NOMO-1 (cell line): ENCODE measurements at regions not wholly inside any gene's neighbourhood (a gene's known extent, or its start where the extent isn't known, plus 50 kb on each side); places are given as distances from the start of the nearest gene placed in this dataset.
"Not testable (repeated sequence)": the region's sequence is repeated elsewhere in the genome, so short reads cannot be mapped to it uniquely, and the experiment has no call there.

ENCODE experiments used
- DNase-seq, 2 experiments: peaks; one replicate each; lab custom pipeline; 2025; ENCODE audit not compliant: unreplicated experiment in 2 of 2; lab: John Stamatoyannopoulos, UW

DNA sequence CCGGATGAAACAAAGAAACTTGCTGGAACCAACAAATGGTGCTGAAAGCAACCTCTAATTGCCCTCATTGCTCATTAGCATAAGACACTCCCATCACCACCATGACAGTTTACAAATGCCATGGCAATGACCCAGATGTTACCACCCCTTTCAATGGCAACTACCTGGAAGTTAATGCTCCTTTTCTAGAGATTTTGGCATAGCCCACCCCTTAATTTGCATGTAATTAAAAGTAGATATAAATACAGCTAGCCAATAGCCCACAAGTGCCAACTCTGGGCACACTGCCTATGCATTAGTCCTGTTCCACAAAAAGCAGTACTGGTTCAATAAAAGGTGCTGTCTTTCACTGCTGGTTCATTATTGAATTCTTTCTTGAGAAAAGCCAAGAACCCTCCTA is 410.3 kb upstream of the PPP1R2C start:
- DNase-seq, result no peak

DNA sequence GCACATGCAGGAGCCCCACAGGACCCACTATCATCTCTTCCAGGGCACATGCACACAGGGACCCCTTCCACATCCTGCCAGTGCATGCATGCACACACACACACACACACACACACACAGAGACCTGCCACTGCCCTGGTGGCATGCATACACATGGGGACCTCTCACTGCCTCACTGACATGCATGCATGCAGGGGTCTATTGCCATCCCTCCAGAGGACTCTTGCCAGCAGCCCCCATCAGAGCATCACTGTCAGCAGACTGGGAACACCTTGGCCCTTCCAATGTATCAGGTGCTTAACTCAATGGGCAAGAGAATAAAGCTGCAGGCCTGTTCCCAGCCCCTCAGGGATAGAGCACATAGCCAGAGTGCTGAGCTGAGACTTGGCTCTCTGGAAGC is 433.6 kb upstream of the PPP1R2C start:
- DNase-seq, result no peak

DNA sequence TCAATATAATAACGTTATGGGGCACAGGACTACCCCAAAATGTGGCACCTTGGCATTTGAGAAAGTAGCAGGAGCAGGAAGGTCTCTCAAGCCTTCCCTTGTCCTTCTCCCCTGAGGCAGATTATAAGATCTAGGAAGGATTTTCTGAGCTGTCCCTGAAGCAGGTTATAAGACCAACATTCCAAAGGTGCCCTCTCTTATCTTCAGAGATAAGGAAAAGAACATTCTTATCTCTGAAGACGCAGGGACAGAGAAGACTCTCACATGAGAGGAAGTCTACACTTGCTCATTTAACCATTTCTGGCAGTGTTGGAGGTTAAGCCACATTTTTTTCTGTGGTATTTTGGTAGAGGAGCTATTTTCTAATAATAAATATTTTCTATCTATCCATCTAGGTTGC is 437.9 kb upstream of the MAOA start:
- DNase-seq, result no peak

DNA sequence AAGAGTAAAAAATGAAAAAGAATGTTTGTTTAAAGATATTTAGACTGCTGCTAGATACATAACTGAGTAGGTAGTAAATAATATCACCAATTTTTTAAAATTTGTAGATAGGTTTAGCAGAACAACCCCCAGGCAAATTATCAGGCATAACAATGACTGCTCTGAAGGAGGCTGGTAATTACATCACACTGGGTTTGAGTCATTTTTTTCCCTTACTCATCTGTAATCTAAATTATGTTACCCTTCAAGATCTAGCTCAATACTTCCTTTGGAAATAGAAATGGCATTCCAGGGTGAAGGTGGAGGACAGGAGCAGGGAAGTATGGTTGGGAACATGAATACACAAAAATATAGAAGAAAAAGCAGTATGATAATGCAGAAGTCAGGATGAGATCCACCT is 431.6 kb upstream of the MAOA start:
- no peak for DNase-seq

DNA sequence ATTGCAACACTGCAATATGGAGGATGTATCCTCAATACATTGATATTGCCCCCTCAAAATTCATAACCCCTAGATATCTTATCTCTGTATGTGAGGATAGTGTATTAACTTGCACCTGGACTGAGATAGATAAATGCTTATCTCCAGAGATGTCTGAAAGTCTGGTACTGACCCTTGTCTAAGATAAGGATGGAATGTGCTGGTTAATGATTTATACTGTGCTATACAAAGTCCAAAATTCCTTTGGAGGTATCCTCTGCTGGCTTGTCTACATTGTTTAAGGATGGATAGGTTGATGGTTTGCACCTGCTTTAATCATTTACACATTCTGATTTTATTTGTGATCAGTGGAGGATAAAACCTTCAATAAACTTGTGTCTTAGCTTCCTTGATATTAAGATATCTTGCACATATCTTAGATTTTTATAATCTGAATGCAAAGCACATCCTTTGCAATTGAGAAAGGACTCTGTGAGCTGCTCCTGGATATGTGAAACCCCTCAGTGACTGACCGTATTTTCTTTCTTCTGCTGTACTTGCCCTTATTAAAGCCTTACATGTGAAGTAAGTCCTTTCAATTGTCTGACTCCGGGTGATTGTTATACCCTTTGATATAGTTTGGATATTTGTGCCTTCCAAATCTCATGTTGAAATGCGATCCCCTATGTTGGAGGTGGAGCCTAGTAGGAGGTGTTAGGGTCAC is 430.3 kb upstream of the MAOA start:
- DNase-seq, result no peak

DNA sequence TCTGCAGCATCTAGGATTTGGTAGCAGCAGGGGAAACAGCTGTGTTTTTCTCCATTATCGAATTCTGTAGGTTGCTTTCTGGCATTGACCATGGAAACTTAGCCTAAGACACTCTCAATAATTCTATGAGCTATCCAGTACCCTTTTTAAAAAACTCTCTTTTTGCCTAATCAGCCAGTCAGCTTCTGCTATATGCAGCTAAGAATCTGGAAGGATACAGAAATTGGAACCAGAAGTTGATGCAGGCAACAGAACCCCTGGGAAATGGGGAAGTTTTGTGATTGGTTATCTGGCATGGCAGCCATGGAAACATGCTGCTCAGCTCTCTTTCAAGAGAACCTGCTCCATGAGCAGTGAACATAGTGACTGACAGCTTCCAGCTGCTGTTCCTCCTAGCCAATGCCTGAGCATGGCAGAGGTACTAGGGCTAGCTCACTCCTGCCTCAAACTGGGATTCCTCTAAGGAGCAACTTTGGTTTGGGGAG is 417.6 kb upstream of the MAOA start:
- no peak for DNase-seq

DNA sequence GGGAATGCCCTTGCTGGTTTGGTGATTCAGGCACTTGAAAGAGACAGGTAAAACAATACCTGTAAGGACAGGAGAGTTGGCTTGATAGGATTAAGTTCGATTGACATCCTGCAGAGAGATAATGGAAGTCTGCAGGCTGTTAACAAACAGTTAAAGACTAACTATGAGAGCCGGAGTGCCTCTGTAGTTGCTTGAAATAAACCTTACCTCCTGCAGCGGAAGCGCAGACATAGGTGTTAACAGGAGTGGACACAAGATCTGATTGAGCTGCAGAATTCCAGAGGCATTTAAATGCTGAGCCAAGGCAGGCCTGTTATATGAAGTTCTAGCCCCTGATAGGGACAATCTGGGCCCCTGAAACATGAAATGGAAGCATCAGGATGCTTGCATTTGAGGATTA is 416.7 kb upstream of the MAOA start:
- no peak for DNase-seq

DNA sequence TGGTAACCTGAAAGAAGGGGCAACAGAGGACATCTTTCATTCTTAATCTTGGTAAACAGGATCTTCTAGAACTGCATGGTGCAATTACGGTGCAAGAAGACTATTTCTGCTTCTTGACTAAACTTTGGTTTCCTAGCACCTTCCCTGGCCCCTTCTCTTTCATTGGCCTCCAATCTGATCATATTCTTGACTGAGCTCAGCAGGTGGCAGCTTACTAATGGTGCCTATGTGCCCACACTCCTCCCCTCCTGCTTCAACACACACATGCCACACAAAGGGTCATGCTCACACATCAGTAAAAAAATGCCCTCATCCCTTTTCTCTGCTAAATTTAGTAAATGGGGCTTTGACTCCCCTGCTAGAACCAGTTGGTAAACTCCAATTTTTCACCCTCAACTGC is 400.5 kb upstream of the MAOA start:
- DNase-seq, result no peak

DNA sequence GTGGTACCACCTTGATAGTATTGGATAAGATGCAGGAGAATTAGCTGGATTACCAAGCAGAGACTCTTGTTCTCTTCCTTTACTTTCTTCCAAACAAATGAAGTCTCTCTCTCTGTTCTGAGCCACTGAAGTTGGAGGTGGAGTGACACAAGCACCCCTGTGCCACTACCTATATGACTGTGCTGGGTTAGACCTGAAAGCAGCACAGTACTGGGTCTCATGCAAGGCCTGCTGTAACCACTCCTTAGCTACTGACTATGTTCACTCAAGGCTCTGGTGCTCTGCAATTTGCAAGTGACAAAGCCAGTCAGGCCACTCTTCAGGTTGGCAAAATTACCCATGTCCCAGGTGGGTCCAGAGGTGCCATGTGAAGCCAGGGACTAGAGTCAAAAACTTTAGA is 389.6 kb upstream of the MAOA start:
- no peak for DNase-seq

DNA sequence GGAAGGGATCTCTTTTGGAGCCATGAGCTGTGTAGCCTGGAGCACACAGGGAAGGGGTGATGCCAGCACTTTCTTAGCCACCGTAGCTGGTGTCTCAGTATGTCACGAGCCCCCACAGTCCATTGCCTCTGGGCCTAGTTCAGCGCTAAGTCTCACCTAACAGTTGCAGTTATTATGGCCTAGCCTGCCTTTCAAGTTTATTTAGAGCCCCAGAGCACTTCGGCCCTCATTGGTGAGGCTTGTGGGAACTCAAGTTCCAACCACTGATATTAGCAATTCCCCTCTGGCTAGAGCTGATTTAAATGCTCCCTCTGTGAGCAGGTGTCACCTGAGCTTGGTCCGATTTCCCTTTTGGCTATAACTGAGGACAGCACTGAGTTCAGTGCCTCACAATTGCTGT is 388.4 kb upstream of the MAOA start:
- no peak for DNase-seq

DNA sequence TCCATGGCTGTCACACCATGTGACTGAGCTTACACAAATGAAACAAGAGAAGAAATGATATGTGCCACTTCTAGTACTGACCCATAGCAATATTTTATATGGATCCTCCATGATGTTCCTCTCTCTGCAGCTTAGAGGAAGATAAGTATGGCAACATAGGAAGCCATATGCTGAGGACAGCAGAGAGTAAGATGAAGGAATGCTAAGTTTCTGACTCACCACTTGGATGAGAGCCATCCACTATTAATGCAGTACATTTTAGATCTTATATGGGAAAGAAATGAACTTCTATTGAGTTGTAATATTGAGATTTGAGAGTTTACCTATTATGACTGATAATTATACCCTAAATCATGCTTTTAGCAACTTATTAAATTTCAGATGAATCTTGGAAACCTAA is 386.9 kb upstream of the MAOA start:
- no peak for DNase-seq

DNA sequence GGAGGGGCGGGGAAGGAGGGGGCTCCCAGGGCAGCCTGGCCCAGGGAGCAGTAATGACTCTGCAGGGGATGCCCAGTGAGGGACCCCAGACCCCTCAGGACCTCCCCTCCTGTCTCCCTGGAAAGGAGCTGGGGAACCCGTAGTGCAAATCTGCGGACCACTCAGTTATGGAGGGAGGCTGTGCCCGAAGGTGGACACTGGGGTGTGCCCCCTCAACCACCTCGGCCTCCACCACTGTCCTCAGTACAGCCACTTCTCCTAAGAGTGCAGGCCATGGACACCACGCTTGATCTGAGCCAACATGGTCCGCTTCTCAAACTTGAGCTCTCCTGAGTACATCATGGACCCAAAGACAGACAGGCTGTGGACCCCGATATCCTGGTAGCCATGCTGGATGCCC is 378.2 kb upstream of the MAOA start:
- no peak for DNase-seq

DNA sequence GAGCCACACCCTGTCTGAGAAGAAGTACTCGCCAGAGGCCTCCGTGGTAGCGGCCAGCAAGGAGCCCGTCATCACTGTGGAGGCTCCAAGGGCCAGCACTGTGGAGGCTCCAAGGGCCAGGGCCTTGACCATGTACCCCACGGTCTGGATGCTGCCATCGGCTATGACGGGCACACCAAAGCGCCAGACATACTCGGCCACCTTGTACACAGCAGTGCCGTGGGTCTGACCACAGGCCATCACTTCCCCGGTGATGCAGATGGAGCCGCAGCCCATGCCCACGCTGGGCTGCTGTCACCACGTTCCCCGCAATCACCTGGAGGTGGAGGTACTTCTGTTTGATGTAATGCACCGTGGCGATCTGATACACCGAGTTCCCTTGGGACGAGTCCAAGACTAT is 377.7 kb upstream of the MAOA start:
- no peak for DNase-seq

DNA sequence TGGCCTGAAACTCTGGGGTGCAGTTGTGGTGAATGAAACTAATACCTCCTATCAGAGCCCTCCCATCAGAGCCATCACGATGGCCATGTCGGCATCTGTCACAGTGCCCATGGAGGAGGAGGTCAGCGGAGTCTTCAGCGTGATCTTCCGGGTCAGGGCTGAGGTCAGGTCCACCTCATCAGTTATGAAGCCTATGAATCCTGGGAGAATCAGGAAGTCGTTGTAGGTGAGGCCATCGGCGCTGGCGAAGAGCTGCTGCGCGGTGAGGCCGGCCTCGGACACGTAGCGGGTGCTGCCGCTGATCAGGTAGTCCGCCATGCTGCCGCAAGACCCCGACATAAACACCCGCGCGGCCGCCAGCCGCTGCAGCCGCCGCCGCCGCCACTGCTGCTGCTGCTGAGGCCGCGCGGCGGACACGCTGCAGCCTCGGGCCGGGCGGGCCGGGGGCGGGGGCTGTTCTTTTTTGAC is 376.7 kb upstream of the MAOA start:
- no peak for DNase-seq

DNA sequence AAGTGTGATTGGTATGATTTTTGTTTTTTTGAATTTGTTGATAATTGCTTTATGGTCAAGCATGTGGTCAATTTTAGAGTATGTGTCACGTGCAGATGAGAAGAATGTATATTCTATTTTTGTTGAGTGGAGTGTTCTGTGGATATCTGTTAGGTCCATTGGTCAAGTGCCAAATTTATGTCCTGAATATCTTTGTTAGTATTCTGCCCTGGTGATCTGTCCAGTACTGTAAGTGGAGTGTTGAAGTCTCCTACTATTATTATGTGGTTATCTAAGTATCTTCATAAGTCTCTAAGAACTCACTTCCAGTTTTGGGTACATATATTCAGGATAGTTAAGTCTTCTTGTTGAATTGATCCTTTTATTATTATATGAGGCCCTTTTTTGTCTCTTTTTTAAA is 372.9 kb upstream of the MAOA start:
- DNase-seq, result no peak

DNA sequence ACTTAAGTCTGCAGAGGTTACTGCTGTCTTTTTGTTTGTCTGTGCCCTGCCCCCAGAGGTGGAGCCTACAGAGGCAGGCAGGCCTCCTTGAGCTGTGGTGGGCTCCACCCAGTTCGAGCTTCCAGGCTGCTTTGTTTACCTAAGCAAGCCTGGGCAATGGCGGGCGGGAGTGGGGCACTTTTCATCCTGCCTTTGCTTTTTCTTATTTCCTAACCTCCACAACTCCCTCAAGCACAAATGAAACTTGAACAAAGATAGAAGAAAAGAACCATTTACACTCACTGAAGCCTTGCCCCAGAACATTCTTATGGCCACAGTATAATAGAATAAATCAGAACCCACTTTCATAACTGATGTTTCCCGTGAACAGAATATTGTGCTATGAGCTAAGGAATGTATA is 344.5 kb upstream of the MAOA start:
- DNase-seq, result not testable (repeated sequence)

DNA sequence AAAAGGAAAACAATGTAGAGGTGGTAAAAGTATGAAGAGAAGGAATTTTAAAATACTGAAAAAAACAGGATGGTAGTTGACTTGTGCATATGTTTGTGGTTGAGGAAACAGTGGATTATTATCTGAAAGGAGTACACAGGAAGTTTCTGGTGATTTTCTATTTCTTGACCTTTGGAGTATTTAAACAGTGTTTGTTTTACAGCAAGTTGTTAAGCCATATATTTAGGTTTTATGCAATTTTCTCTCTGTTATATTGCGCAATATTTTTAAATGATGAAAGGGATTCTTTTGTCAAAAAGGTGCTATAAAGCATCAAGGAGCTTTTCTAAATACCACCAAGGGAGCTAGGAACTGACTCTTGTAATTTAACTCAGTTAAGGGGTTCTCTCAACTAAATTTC is 343.1 kb upstream of the MAOA start:
- no peak for DNase-seq

DNA sequence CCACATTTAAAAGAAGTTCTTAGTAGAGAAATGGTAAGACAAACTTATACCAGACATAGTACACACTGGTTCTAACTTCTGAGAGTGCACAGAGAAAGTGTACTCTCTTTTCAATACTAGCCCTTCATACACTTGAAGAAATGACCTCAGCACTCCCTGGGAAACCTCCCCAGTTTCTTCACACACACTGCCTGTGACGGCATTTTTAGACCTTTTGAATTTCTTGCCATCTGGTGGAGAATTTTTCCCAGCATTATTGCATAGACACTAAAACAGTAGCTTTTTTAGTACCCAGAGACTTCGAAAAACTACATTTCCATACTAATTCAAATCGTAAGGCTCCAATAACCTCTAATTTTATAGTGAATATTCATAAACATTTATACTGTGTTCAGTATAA is 341.6 kb upstream of the MAOA start:
- no peak for DNase-seq

DNA sequence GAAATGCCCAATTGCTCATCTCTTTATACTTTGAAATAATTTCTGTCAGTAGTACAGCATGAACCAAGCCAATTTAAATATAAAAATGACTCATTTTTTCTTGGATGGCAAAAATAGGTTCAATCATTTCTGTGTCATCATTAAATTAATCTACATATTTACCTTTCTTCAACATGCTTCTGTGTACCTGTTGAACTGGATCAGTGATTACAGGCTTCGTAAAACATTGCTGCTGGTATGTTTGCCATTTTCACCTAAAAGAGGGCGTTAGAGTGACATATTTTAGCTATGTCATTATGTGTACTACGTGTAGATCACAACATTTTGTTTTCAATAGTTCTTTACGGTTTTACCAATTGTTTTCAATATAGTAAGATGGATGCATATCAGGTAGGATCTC is 340.5 kb upstream of the MAOA start:
- no peak for DNase-seq

DNA sequence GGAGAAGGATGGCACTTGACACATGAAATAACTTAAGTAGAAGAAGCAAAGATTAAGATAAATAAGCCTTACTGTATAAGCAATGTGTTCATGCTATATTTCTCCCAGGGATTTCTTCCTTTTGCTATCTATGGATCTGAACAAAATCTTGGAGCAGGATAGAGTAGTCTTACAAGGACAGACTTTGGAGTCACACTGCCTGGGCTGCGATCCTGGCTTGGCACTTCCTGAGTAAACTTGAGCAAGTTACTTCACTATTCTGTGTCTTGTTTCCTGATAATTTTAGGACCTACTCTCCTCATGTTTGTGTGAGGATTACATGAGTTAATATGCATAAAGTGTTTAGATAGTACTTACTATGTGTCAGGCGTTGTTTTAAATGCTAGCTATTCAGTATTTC is 340.0 kb upstream of the MAOA start:
- no peak for DNase-seq

DNA sequence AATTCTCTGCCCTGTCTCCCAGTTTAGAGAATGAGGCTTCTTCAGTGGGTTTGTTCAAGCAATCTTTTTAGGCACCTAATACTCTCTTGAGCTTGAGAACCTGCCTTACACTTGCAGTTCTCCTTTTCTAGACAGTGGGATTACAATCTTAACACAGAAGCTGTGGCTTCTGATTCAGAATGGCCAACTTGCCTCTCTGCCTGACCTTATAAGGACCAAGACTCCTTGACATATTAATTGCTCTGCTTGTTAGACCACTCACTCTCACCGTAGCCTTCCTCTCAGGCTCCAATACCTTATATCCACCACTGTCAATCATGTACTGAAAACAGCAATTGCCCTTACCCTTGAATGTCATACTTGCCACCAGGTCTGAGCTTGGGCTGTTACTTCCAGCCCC is 338.7 kb upstream of the MAOA start:
- no peak for DNase-seq

DNA sequence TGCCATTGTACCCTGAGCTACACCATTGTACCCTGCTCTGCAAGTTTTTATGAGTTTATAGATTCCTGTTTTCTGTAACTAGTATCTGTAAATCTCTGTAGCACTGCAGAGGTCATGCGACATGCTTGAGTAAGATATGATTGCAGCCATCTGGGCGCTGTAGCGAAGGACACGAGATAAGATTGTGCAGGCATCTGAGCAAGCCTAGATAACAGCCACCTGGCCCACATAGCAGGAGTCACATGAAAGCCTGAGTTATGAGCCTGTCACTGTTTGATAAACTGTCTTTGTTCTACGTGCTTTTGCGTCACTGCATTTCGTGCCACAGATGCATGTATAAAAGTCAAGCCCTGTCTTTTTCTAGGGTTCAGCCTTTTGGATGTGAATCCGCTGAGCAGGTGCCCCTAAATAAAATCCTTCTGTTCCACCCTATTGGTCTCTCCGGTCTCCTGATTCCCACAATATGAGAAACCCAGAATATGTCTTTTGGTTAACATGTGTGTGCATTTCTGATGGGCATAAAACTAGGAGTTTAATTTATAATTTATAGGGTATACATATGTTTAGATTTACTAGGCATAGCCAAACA is 327.6 kb upstream of the MAOA start:
- no peak for DNase-seq

DNA sequence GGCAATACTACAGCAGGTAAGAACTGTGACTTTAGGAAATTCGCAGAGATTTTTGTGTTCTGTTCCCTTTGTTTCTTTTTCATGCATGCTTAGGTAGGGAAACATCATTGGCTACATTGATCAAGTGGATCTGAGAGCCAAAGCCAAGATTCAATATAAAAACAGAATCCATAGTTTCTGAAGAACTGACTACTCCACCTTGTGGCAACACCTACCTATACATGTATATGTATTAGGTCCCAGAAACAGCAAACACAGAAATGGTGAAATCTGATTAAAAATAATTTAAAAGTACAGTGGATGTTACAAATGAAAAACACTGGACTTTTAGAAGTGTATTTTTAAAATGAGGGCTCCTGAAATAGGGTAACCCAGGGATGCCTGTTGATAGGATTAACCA is 322.6 kb upstream of the MAOA start:
- DNase-seq, result no peak
